ENCODE measurements at regions not wholly inside any gene's neighbourhood (a gene's known extent, or its start where the extent isn't known, plus 50 kb on each side); places are given as distances from the start of the nearest gene placed in this dataset.

GRCh38 chr10:2094171-2094570 is 356.8 kb upstream of the ADARB2 start:
- TF ChIP-seq, protein P1, sequence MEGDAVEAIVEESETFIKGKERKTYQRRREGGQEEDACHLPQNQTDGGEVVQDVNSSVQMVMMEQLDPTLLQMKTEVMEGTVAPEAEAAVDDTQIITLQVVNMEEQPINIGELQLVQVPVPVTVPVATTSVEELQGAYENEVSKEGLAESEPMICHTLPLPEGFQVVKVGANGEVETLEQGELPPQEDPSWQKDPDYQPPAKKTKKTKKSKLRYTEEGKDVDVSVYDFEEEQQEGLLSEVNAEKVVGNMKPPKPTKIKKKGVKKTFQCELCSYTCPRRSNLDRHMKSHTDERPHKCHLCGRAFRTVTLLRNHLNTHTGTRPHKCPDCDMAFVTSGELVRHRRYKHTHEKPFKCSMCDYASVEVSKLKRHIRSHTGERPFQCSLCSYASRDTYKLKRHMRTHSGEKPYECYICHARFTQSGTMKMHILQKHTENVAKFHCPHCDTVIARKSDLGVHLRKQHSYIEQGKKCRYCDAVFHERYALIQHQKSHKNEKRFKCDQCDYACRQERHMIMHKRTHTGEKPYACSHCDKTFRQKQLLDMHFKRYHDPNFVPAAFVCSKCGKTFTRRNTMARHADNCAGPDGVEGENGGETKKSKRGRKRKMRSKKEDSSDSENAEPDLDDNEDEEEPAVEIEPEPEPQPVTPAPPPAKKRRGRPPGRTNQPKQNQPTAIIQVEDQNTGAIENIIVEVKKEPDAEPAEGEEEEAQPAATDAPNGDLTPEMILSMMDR (IDR thresholded peaks at IDR 0.05): no peak
- TF ChIP-seq POLR2A (IDR thresholded peaks at IDR 0.05): no peak

All from right lobe of liver (tissue), 4 donors.